ENCODE measurements at regions not wholly inside any gene's neighbourhood (a gene's known extent, or its start where the extent isn't known, plus 50 kb on each side); places are given as distances from the start of the nearest gene placed in this dataset.
A peak's percentile ranks its signal among the peaks of the same experiment; 100 is the strongest.
"Not testable (repeated sequence)": the region's sequence is repeated elsewhere in the genome, so short reads cannot be mapped to it uniquely, and the experiment has no call there.

- DNase-seq = no peak
These were observed 74.3 kb upstream of the TMEM18 start for GRCh38 chr2:751474-751873.

GRCh38 chr2:750628-751027 is 73.4 kb upstream of the TMEM18 start:
- no peak for DNase-seq

GRCh38 chr2:747762-748351 is 70.7 kb upstream of the TMEM18 start:
- DNase-seq = no peak

- no peak for DNase-seq
These were observed 69.5 kb upstream of the TMEM18 start for GRCh38 chr2:746697-747096.

GRCh38 chr2:744088-744487 is 66.9 kb upstream of the TMEM18 start:
- no peak for DNase-seq

GRCh38 chr2:742221-742620 is 65.0 kb upstream of the TMEM18 start:
- DNase-seq = no peak

GRCh38 chr2:741195-741496 is 63.9 kb upstream of the TMEM18 start:
- no peak for DNase-seq

- peak; percentile 95 for DNase-seq
These were observed 63.4 kb upstream of the TMEM18 start for GRCh38 chr2:740322-741194.

- DNase-seq = not testable (repeated sequence)
These were observed 62.7 kb upstream of the TMEM18 start for GRCh38 chr2:739864-740321.

GRCh38 chr2:736939-737338 is 59.7 kb upstream of the TMEM18 start:
- no peak for DNase-seq

GRCh38 chr2:735670-736218 is 58.5 kb upstream of the TMEM18 start:
- DNase-seq = no peak

GRCh38 chr2:734496-734895 is 57.3 kb upstream of the TMEM18 start:
- no peak for DNase-seq

- no peak for DNase-seq
These were observed 56.3 kb upstream of the TMEM18 start for GRCh38 chr2:733495-733894.

- no peak for DNase-seq
These were observed 55.8 kb upstream of the TMEM18 start for GRCh38 chr2:733001-733400.

- DNase-seq = no peak
These were observed 54.5 kb upstream of the TMEM18 start for GRCh38 chr2:731711-732110.

GRCh38 chr2:729376-729861 is 52.2 kb upstream of the TMEM18 start:
- DNase-seq = no peak

GRCh38 chr2:728165-728564 is 51.0 kb upstream of the TMEM18 start:
- no peak for DNase-seq

- no peak for DNase-seq
These were observed 49.9 kb upstream of the TMEM18 start for GRCh38 chr2:727071-727470.

Measured in fibroblast of skin of abdomen (primary cell).